ENCODE measurements at regions not wholly inside any gene's neighbourhood (a gene's known extent, or its start where the extent isn't known, plus 50 kb on each side); places are given as distances from the start of the nearest gene placed in this dataset.

- TF ChIP-seq ZNF532 (CRISPR knock-in tag; IDR thresholded peaks at IDR 0.05; ENCODE audit: borderline replicate concordance) (no peak), ATF3 (CRISPR knock-in tag; conservative IDR thresholded peaks at IDR 0.05) (no peak), JAZF1 (CRISPR knock-in tag; IDR thresholded peaks at IDR 0.05) (no peak), IRF1 (CRISPR knock-in tag; IDR thresholded peaks at IDR 0.05) (no peak), ATF2 (CRISPR knock-in tag; IDR thresholded peaks at IDR 0.05; ENCODE audit: borderline replicate concordance, low read depth) (no peak), ETV6 (CRISPR knock-in tag; IDR thresholded peaks at IDR 0.05) (no peak), E2F1 (CRISPR knock-in tag; IDR thresholded peaks at IDR 0.05) (no peak), ZNF232 (CRISPR knock-in tag; IDR thresholded peaks at IDR 0.05) (no peak)
These were observed 61.5 kb upstream of the DOCK10 start (continued) for GRCh38 chr2:225103737-225104141.

GRCh38 chr2:225100856-225101294 is 58.6 kb upstream of the DOCK10 start:
- ChIA-PET POLR2A (no interaction called here), CTCF (no interaction called here)
- Mint-ChIP-seq H3K9me3 (peaks cover 7% of the 10 kb centered on the region; the same call in 1 of the 2 replicates), H3K27me3 (ENCODE audit: low read depth) (no peaks in the 10 kb centered on the region), H3K36me3 (no peaks in the 10 kb centered on the region), H3K4me1 (peaks cover 11% of the 10 kb centered on the region), H3K27ac (no peak overlapping the region), H3K4me3 (no peak overlapping the region)
- no peak for ATAC-seq
- DNase-seq (ENCODE audit: low spot score): no peak
- TF ChIP-seq ZNF512 (CRISPR knock-in tag; IDR thresholded peaks at IDR 0.05; ENCODE audit: borderline replicate concordance) (no peak), ELF4 (CRISPR knock-in tag; IDR thresholded peaks at IDR 0.05; ENCODE audit: low read depth) (no peak), ATF6 (CRISPR knock-in tag; IDR thresholded peaks at IDR 0.05) (no peak), ZNF396 (CRISPR knock-in tag; IDR thresholded peaks at IDR 0.05; ENCODE audit: borderline replicate concordance) (no peak), SP1 (CRISPR knock-in tag; conservative IDR thresholded peaks at IDR 0.05) (no peak), ETV6 (CRISPR knock-in tag; IDR thresholded peaks at IDR 0.05) (no peak), TEAD1 (CRISPR knock-in tag; IDR thresholded peaks at IDR 0.05) (no peak), KAT7 (CRISPR knock-in tag; IDR thresholded peaks at IDR 0.05; ENCODE audit: borderline replicate concordance) (no peak), STAT6 (CRISPR knock-in tag; conservative IDR thresholded peaks at IDR 0.05; ENCODE audit: low read depth) (no peak), E2F5 (CRISPR knock-in tag; IDR thresholded peaks at IDR 0.05) (no peak), JUN (CRISPR knock-in tag; IDR thresholded peaks at IDR 0.05) (no peak), ZNF423 (CRISPR knock-in tag; IDR thresholded peaks at IDR 0.05) (no peak), EMX1 (CRISPR knock-in tag; IDR thresholded peaks at IDR 0.05) (no peak)

Data from WTC11 (cell line).